Testis (tissue), 2 donors: ENCODE measurements at regions not wholly inside any gene's neighbourhood (a gene's known extent, or its start where the extent isn't known, plus 50 kb on each side); places are given as distances from the start of the nearest gene placed in this dataset.

Experiments used
- CTCF ChIP-seq, 3 experiments: fragments of 450-650 bp in 2 of 3; fragments of 200-600 bp in 1 of 3; sonication (generic) in 1 of 3; IDR thresholded peaks; one replicate each; pipeline ENCODE4 v1.5.1; 2016 to 2019; ENCODE audit warnings: antibody characterized with exemption in 3 of 3, mild to moderate bottlenecking in 2 of 3, moderate library complexity in 1 of 3
- POLR2A ChIP-seq: fragments of 450-650 bp; IDR thresholded peaks from one replicate; pipeline ENCODE4 v1.6.1; 2017; ENCODE audit warnings: antibody characterized with exemption, mild to moderate bottlenecking, moderate library complexity

- no peak for TF ChIP-seq CTCF (IDR thresholded peaks at IDR 0.05)
- no peak for TF ChIP-seq POLR2A
These were observed 144.5 kb upstream of the TNC start for GRCh38 chr9:115262477-115262876.
